RCC 7860 (cell line): ENCODE measurements at regions not wholly inside any gene's neighbourhood (a gene's known extent, or its start where the extent isn't known, plus 50 kb on each side); places are given as distances from the start of the nearest gene placed in this dataset.
"Not testable (repeated sequence)": the region's sequence is repeated elsewhere in the genome, so short reads cannot be mapped to it uniquely, and the experiment has no call there.

ENCODE experiments used
- DNase-seq: peaks from one replicate; pipeline ENCODE4 v3.0.0-alpha.2; 2015; ENCODE audit warnings: low spot score
- FAIRE-seq: peaks from 2 replicates; lab custom pipeline; 2012; peaks lifted over from hg19 to GRCh38; lab: Jason Lieb, UNC

DNA sequence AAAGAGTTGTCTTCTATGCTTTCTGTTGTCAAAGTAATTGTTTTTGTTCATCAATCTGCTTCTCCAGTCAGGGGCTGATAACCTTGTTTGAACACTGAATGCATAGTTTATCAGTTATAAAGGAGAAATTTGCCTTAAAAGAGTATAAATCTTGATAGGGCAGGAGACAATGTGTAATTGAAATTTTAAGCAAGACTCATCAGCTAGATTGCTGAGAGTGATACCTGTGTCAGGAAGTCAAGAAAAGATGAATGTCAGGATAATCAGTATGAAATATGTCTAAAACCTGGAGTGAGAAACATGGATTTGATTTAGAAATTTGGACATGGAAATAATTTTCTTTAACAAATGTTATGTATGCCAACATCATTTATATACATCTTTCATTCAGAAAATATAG is 1258.1 kb downstream of the EFNA5 start:
- DNase-seq (no peak), FAIRE-seq (no peak)

GRCh38 chr5:106408570-106408969 is 1262.2 kb downstream of the EFNA5 start:
- DNase-seq (no peak), FAIRE-seq (no peak)

DNA sequence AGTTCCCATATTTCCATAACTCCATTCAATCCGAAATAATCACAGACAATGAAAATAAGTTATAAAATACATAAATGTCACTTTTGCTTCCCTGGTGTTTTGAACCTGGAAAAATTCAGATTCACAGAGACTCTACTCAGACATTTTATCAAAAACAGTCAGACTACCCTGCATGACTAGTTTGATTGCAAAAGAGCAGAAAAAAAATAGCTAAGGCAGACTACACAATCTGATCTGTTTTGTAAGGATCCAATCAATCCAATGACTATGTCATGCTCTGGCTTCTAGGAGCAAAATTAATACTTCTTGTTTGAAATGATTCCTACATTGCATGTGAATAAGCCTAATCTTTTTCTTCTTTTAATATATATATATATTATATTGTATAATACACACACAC is 1262.6 kb downstream of the EFNA5 start:
- no peak for DNase-seq
- FAIRE-seq: no peak

DNA sequence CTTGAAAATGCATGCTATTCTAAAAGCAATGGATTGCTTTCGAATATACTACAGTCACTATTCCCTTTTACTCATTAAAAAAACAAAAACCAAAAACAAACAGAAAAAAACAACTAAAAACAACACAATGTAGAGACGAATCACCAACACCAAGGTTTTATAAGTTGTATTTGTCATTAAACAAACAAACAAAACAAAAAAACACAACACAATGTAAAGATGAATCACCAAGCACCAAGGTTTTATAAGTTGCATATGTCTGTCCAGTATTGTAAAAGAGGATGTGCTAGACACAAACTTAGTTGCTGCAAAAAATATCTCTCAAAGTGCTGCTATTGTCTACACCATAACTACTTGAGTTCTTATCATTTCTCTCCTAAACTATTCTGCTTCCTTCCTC is 1269.2 kb downstream of the EFNA5 start:
- DNase-seq (no peak), FAIRE-seq (no peak)

DNA sequence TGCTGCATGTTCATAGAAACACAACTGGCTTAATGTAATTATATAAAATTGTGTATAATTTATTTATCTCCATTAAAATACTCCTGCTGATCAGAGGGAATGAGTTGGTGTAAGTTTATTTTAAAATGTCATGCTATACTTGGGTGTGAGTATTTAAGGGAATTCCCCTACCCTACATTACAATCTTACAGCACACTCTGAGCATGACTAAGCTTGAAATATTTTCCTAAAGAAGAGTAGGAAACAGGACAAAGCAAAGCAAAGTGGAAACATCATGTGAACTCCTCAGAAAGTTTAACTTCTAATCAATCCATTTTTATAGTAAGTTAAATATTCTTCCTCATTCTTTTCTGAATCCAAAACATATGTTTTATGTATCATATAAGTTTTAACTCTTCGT is 1271.3 kb downstream of the EFNA5 start:
- peak; percentile 78 for DNase-seq
- peak; percentile 92 for FAIRE-seq

DNA sequence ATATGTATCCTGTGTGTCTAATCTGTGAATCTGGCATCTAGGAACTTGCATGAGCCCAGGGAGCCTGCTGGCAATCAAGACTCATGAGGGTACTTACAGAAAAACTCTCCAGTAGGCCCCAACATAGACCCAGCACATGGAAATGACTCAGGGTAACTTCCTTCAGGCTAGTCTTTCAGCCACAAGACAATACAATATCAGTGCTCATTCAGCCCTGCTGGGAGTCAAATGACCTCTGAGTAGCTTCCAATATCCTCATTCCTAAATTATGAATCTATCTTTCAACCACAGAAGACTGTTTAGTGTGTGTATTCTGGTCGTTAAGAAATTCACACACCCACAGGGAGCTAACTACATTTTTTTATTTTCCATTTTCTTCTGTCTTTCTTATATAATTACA is 1273.0 kb downstream of the EFNA5 start:
- peak; percentile 98 for DNase-seq

DNA sequence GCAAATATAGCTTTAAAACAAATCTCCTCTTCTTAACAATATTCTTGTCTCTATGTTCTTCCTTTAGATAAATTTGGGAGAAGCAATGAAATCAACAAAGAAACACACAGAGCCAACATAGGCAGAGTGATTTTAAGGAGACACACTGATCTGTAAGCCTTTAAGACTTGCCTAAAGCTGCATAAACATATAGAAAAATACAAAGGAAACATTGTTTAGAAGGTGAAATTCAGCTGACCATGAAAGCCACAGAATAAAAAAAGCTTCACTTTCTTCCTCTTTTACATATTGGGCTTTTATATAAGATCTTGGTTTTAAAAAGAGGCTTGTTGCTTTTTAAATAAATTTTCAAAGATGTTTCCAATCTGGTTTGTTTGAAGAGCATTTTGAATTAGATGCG is 1277.5 kb downstream of the EFNA5 start:
- no peak for DNase-seq

More for the DNA sequence above, 1273.0 kb downstream of the EFNA5 start:
- FAIRE-seq: peak; percentile 95

DNA sequence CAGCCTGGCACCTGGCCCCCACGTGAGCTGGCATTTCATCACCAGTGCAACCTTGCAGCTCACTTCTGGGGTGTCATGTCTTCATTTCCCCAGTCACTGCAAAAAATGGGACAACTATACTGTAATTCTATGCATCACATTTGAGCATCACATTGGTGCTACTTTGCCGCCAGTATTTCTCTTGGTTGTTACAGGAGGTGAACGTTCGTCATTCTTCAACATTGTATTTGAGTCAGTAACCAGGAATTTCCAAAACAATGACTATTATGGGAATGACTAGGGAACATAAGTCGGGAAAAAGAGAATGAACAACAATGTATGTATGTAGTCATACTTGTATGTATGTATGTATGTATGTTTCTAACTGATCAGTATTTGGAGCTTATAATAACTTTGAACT is 1278.0 kb downstream of the EFNA5 start:
- DNase-seq (peak; percentile 29), FAIRE-seq (no peak)

More for the DNA sequence above, 1277.5 kb downstream of the EFNA5 start:
- FAIRE-seq: no peak

DNA sequence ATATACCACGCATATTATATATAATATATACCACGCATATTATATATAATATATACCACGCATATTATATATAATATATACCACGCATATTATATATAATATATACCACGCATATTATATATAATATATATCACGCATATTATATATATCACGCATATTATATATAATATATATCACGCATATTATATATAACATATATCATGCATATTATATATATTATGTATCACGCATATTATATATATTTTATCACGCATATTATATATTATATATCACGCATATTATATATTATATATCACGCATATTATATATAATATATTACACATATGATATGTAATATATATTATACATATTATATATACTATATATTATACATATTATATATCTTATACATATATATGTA is 1283.0 kb downstream of the EFNA5 start:
- not testable (repeated sequence) for FAIRE-seq, DNase-seq

DNA sequence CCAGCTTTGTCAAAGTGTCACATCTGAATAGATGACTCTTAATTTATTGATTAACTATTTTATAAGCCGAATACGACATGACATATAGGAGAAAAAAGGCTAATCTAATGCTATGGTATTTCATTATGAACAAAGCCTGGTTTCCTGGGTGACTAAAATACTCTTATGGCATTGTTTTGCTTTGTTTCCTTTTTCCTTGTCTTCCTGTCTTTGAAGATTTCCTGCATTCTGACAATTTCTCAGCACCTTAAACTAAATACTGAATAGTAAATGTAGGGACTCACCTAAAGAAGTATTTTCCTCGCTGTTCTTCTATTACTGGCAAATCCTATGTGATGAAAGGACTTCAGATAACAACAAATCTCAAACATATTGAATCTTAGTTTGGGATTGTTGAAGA is 1284.5 kb downstream of the EFNA5 start:
- DNase-seq (no peak), FAIRE-seq (no peak)

GRCh38 chr5:106380736-106381135 is 1290.0 kb downstream of the EFNA5 start:
- DNase-seq (peak; percentile 16), FAIRE-seq (no peak)

GRCh38 chr5:106376522-106376921 is 1294.2 kb downstream of the EFNA5 start:
- FAIRE-seq: peak; percentile 89

GRCh38 chr5:106374956-106375355 is 1295.8 kb downstream of the EFNA5 start:
- no peak for FAIRE-seq

More at GRCh38 chr5:106376522-106376921, 1294.2 kb downstream of the EFNA5 start:
- DNase-seq: peak; percentile 63

DNA sequence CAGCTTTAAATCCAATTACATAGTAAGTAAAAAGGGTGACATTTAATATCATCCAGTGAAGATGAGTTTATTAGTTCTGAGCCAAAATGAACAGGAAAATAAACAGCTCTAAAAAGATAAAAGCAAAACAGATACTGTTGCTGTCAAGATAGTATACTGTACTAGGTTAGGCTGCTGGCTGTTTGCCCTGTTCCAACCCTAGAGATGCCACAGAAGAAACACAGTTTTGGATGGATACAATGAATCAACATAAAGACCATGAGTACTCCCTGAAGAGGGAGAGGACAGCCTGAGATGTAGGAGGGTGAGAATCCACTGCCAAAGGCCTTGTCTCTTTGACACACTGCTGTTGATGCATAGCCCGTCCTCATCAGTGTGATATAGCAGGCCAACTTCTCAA is 1302.7 kb downstream of the EFNA5 start:
- FAIRE-seq (no peak), DNase-seq (no peak)

More at GRCh38 chr5:106374956-106375355, 1295.8 kb downstream of the EFNA5 start:
- no peak for DNase-seq

DNA sequence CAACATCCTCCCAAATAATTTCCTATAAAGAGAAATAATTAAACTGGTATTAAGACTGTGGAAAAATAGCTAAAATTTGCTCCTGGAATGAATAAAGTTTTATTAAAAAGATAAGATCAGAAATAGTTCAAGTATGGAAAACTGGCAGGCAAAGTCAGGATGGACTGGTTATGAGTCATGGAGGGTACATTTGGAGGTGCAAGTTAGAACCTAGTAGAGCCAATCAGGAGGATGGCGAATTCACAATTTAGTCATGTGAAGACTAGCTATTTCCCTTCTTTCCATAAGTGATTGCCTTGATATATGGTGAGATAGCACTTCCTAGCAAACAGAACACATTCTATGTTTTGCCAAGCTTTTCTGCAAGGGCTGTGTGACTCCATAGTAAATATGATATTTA is 1303.5 kb downstream of the EFNA5 start:
- DNase-seq (no peak), FAIRE-seq (no peak)

- no peak for FAIRE-seq
- no peak for DNase-seq
Measured at GRCh38 chr5:106363578-106363977, 1307.2 kb downstream of the EFNA5 start.

DNA sequence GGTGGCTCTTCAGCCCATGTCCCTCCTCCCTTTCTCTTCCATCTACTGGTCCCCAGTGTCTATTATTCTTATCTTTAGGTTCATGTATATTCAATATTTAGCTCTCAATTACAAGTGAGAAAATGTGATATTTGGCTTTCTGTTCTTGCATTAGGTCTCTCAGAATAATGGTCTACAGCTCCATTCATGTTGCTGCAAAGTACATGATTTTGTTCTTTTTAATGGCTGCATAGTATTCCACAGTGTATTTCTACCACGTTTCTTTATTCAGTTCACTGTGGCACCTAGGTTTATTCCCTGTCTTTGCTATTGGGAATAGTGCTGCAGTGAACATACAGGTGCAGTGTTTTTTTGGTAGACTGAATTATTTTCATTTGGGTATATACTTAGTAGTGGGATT is 1308.8 kb downstream of the EFNA5 start:
- no peak for FAIRE-seq
- no peak for DNase-seq

DNA sequence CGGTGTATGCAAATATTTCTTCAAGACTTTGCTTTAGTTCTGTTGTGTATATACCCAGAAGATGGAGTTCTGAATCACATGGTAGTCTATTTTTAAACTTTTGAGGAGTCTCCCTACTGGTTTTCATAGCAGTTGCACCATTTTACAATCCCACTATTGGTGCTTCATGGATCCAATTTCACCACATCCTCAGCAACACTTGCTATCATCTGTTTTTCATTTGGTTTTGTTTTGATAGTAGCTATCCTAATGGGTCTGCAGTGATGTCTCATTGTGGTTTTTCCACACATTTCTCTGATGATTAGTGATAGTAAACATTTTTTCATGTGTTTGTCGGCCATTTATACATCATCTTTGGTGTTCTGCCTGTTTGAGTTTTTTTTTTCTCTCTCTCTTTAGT is 1339.3 kb downstream of the EFNA5 start:
- no peak for FAIRE-seq
- no peak for DNase-seq

DNA sequence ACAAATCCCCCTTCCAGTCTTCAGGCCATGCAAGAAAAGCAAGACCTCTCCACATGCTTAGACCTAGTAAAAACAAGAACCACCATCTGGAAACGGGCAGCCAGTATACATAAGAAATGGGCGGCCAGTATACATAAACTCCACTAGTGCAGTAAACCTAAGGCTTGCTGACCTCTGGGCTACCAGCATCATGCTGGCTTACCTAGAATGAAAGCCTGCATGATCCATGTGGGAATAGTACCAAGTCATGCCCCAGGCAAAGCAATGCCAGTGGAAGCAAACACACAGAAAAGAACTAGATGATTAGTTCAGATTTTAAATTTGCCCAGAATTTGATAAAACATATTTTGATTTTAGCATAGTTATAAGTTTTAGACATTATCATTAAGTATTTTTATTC is 1346.4 kb downstream of the EFNA5 start:
- FAIRE-seq (no peak), DNase-seq (no peak)

DNA sequence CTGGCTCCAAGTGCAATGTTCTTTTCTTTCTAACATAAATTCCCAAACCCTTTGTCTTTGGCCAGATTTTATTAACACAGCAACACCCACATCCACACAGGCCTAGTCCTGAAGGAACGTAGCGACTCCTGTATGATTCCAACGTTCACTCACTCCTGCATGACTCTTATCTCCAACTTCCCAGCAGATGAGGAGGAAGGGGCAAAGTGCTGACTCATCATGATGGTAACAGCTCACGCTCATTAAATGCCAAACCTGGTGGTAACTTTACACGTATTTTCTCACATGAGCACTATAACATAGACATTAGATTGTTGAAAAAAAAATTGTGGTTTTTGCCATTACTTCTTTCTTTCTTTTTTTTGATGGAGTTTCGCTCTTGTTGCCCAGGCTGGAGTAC is 1349.5 kb downstream of the EFNA5 start:
- FAIRE-seq (no peak), DNase-seq (peak; percentile 30)

GRCh38 chr5:106314221-106314824 is 1356.4 kb downstream of the EFNA5 start:
- DNase-seq (no peak), FAIRE-seq (no peak)

GRCh38 chr5:106312360-106312759 is 1358.4 kb downstream of the EFNA5 start:
- DNase-seq (peak; percentile 58), FAIRE-seq (peak; percentile 28)

- no peak for DNase-seq
- FAIRE-seq: no peak
Measured at GRCh38 chr5:106311230-106311915, 1359.4 kb downstream of the EFNA5 start.
